Natural killer cell (primary cell): ENCODE measurements at regions not wholly inside any gene's neighbourhood (a gene's known extent, or its start where the extent isn't known, plus 50 kb on each side); places are given as distances from the start of the nearest gene placed in this dataset.

ENCODE experiments used
- ATAC-seq, 3 donors: fragments of 150-1000 bp in 2 of 3; fragments of 200-7000 bp in 1 of 3; cut with Tn5 transposase; 1 replicate in 1 of 3; 2 replicates in 2 of 3; pipeline ENCODE4 v1.10.0; 2021; ENCODE audit warnings: mild to moderate bottlenecking in 2 of 3, moderate library complexity in 2 of 3
- DNase-seq, 2 donors: peaks; one replicate each; pipeline versions ENCODE4 v3.0.0 to v3.0.0-alpha.2; 2013 to 2021; ENCODE audit warnings: mixed read lengths in 1 of 2
- H3K27ac ChIP-seq: one replicate; pipeline ENCODE4 v1.5.1; 2013; ENCODE audit warnings: mild to moderate bottlenecking, low read length
- H3K27me3 ChIP-seq: one replicate; pipeline ENCODE4 v1.6.1; 2013; ENCODE audit warnings: low read length; ENCODE audit not compliant: control insufficient read depth, insufficient read depth
- H3K36me3 ChIP-seq: one replicate; pipeline ENCODE4 v1.6.1; 2013; ENCODE audit warnings: low read length; ENCODE audit not compliant: control insufficient read depth, insufficient read depth
- H3K4me1 ChIP-seq: one replicate; pipeline ENCODE4 v1.6.1; 2013; ENCODE audit warnings: low read length; ENCODE audit not compliant: control insufficient read depth, insufficient read depth
- H3K4me3 ChIP-seq: one replicate; pipeline ENCODE4 v1.5.1; 2013; ENCODE audit warnings: low read length
- H3K9me3 ChIP-seq: one replicate; pipeline ENCODE4 v1.6.1; 2013; ENCODE audit warnings: low read length; ENCODE audit not compliant: control insufficient read depth, insufficient read depth
- H3K27ac Mint-ChIP-seq, 2 donors: one replicate each; pipeline ENCODE4 v1.8.0; 2022; ENCODE audit warnings: mild to moderate bottlenecking in 2 of 2, mixed read lengths in 2 of 2, moderate library complexity in 1 of 2
- H3K27me3 Mint-ChIP-seq, 2 donors: one replicate each; pipeline ENCODE4 v1.8.0; 2022; ENCODE audit warnings: low read depth in 2 of 2, mixed read lengths in 2 of 2
- H3K36me3 Mint-ChIP-seq: one replicate; pipeline ENCODE4 v1.8.0; 2022; ENCODE audit warnings: mixed read lengths
- H3K4me1 Mint-ChIP-seq, 2 donors: one replicate each; pipeline ENCODE4 v1.8.0; 2022; ENCODE audit warnings: mixed read lengths in 2 of 2
- H3K4me3 Mint-ChIP-seq: one replicate; pipeline ENCODE4 v1.8.0; 2022; ENCODE audit warnings: mild to moderate bottlenecking, moderate library complexity, mixed read lengths
- H3K9me3 Mint-ChIP-seq, 2 donors: one replicate each; pipeline ENCODE4 v1.8.0; 2022; ENCODE audit warnings: mixed read lengths in 2 of 2
- CTCF ChIP-seq: fragments of 200-600 bp; IDR thresholded peaks from one replicate; pipeline ENCODE4 v1.8.0; 2022; ENCODE audit warnings: antibody characterized with exemption
- WGBS: methylation state at CpG from one replicate; pipeline ENCODE4 v1.1.7; 2013; ENCODE audit warnings: missing lambda C conversion rate; ENCODE audit not compliant: insufficient coverage; 5-methylcytosine and 5-hydroxymethylcytosine counted together
- intact Hi-C: fragments of 100-400 bp; cut with micrococcal nuclease; formaldehyde crosslinking; loops from one replicate; pipeline ENCODE4 v1.14.2; 2022

GRCh38 chr13:21757763-21758162, 86.9 kb downstream of the FGF9 start:
- Histone ChIP-seq H3K27me3 (no peaks in the 10 kb centered on the region), H3K9me3 (no peaks in the 10 kb centered on the region), H3K27ac (no peak overlapping the region), H3K4me1 (no peaks in the 10 kb centered on the region), H3K36me3 (no peaks in the 10 kb centered on the region), H3K4me3 (no peak overlapping the region)
- DNase-seq (no peak), ATAC-seq (no peak)
- peaks cover 7 to 8% of the 10 kb centered on the region in 2 donors for H3K27me3 Mint-ChIP-seq
- no peak for TF ChIP-seq CTCF
- WGBS, result 60% methylated on average over 1 of the region's 2 CpGs
- H3K27ac Mint-ChIP-seq, result no peak overlapping the region
- H3K4me3 Mint-ChIP-seq, result no peak overlapping the region
- no peaks in the 10 kb centered on the region for H3K9me3 Mint-ChIP-seq
- intact Hi-C loops, result no loop called here
- no peaks in the 10 kb centered on the region for H3K4me1 Mint-ChIP-seq
- no peaks in the 10 kb centered on the region for H3K36me3 Mint-ChIP-seq

- Histone ChIP-seq H3K36me3 (no peaks in the 10 kb centered on the region), H3K4me1 (no peaks in the 10 kb centered on the region), H3K27ac (no peak overlapping the region), H3K4me3 (no peak overlapping the region), H3K27me3 (no peaks in the 10 kb centered on the region), H3K9me3 (no peaks in the 10 kb centered on the region)
- DNase-seq (no peak), ATAC-seq (no peak)
- no peak for TF ChIP-seq CTCF
- no peaks in the 10 kb centered on the region for H3K9me3 Mint-ChIP-seq
- H3K4me3 Mint-ChIP-seq, result no peak overlapping the region
- H3K27ac Mint-ChIP-seq, result no peak overlapping the region
- 92% methylated on average over 5 of the region's 5 CpGs for WGBS
- intact Hi-C loops, result no loop called here
- H3K4me1 Mint-ChIP-seq, result no peaks in the 10 kb centered on the region
- H3K36me3 Mint-ChIP-seq, result no peaks in the 10 kb centered on the region
- peaks cover 5 to 7% of the 10 kb centered on the region in 2 donors for H3K27me3 Mint-ChIP-seq
Measured at GRCh38 chr13:21758441-21758840, 87.6 kb downstream of the FGF9 start.

GRCh38 chr13:21759463-21759862, 88.6 kb downstream of the FGF9 start:
- Mint-ChIP-seq H3K4me1 (no peaks in the 10 kb centered on the region), H3K4me3 (no peak overlapping the region), H3K9me3 (no peaks in the 10 kb centered on the region), H3K27ac (no peak overlapping the region), H3K27me3 (peaks cover 0 to 7% of the 10 kb centered on the region in 2 donors), H3K36me3 (no peaks in the 10 kb centered on the region)
- Histone ChIP-seq H3K9me3 (no peaks in the 10 kb centered on the region), H3K4me3 (no peak overlapping the region), H3K27me3 (no peaks in the 10 kb centered on the region), H3K4me1 (no peaks in the 10 kb centered on the region), H3K27ac (no peak overlapping the region), H3K36me3 (no peaks in the 10 kb centered on the region)
- WGBS, result 86% methylated on average over 5 of the region's 5 CpGs
- no peak for DNase-seq
- no peak for ATAC-seq
- no peak for TF ChIP-seq CTCF
- intact Hi-C loops, result no loop called here

- Mint-ChIP-seq H3K4me3 (no peak overlapping the region), H3K27me3 (peaks cover 0 to 7% of the 10 kb centered on the region in 2 donors), H3K27ac (no peak overlapping the region), H3K9me3 (no peaks in the 10 kb centered on the region), H3K4me1 (no peaks in the 10 kb centered on the region), H3K36me3 (no peaks in the 10 kb centered on the region)
- no peak for TF ChIP-seq CTCF
- Histone ChIP-seq H3K4me1 (no peaks in the 10 kb centered on the region), H3K27ac (no peak overlapping the region), H3K27me3 (no peaks in the 10 kb centered on the region), H3K9me3 (no peaks in the 10 kb centered on the region), H3K4me3 (no peak overlapping the region), H3K36me3 (no peaks in the 10 kb centered on the region)
- intact Hi-C loops, result no loop called here
- ATAC-seq (no peak), DNase-seq (no peak)
- 81% methylated on average over 6 of the region's 6 CpGs for WGBS
Measured at GRCh38 chr13:21759911-21760310, 89.0 kb downstream of the FGF9 start.
